CD4-positive, alpha-beta T cell (primary cell): ENCODE measurements at regions not wholly inside any gene's neighbourhood (a gene's known extent, or its start where the extent isn't known, plus 50 kb on each side); places are given as distances from the start of the nearest gene placed in this dataset.

Experiments
- ATAC-seq: fragments of 200-7000 bp; cut with Tn5 transposase; one replicate; pipeline ENCODE4 v1.10.0; 2022; ENCODE audit warnings: mild to moderate bottlenecking; ENCODE audit not compliant: poor library complexity
- CTCF ChIA-PET: fragments of 350-600 bp; sonication (Branson Sonifier 250); formaldehyde crosslinking; loops from one replicate; lab custom pipeline; 2021; ENCODE audit warnings: antibody characterized with exemption, inconsistent platforms; lab: Charles Lee
- POLR2A ChIA-PET: fragments of 350-600 bp; sonication (Branson Sonifier 250); formaldehyde crosslinking; loops from one replicate; lab custom pipeline; 2021; ENCODE audit warnings: antibody characterized with exemption, inconsistent platforms; lab: Charles Lee
- DNase-seq, 14 experiments: peaks; one replicate each; pipeline ENCODE4 v3.0.0-alpha.2; 2013 to 2020; ENCODE audit warnings: mixed read lengths in 2 of 14
- H3K27ac ChIP-seq, 2 donors: one replicate each; pipeline versions ENCODE4 v1.5.1 to v1.7.0; 2013; ENCODE audit warnings: low read length in 2 of 2, low read depth in 1 of 2, mild to moderate bottlenecking in 1 of 2
- H3K27me3 ChIP-seq, 2 experiments: 1 replicate in 1 of 2; 2 replicates in 1 of 2; pipeline versions ENCODE4 v1.6.1 to v1.7.0; 2013; ENCODE audit warnings: low read length in 2 of 2, control low read depth in 1 of 2, mild to moderate bottlenecking in 1 of 2, moderate library complexity in 1 of 2; ENCODE audit not compliant: insufficient read depth in 2 of 2, control insufficient read depth in 1 of 2
- H3K36me3 ChIP-seq: one replicate; pipeline ENCODE4 v1.6.1; 2013; ENCODE audit warnings: low read length, control low read depth; ENCODE audit not compliant: insufficient read depth
- H3K4me1 ChIP-seq: one replicate; pipeline ENCODE4 v1.6.1; 2013; ENCODE audit warnings: low read length, control low read depth; ENCODE audit not compliant: insufficient read depth
- H3K4me3 ChIP-seq: one replicate; pipeline ENCODE4 v1.5.1; 2013; ENCODE audit warnings: mild to moderate bottlenecking, low read length, moderate library complexity
- H3K9me3 ChIP-seq, 2 experiments: 1 replicate in 1 of 2; 2 replicates in 1 of 2; pipeline versions ENCODE4 v1.6.1 to v1.7.0; 2013; ENCODE audit warnings: low read length in 2 of 2, mild to moderate bottlenecking in 2 of 2, control low read depth in 1 of 2, moderate library complexity in 1 of 2; ENCODE audit not compliant: control insufficient read depth in 1 of 2, insufficient read depth in 1 of 2
- H3K27ac Mint-ChIP-seq: one replicate; pipeline ENCODE4 v1.8.0; 2020; ENCODE audit warnings: mixed read lengths
- H3K27me3 Mint-ChIP-seq: one replicate; pipeline ENCODE4 v1.8.0; 2021; ENCODE audit warnings: mixed read lengths
- H3K36me3 Mint-ChIP-seq: one replicate; pipeline ENCODE4 v1.8.0; 2021; ENCODE audit warnings: low read depth, mixed read lengths
- H3K4me1 Mint-ChIP-seq: one replicate; pipeline ENCODE4 v1.8.0; 2021; ENCODE audit warnings: low read depth, mixed read lengths
- H3K4me3 Mint-ChIP-seq: one replicate; pipeline ENCODE4 v1.8.0; 2020; ENCODE audit warnings: mild to moderate bottlenecking, mixed read lengths
- H3K9me3 Mint-ChIP-seq: one replicate; pipeline ENCODE4 v1.8.0; 2020; ENCODE audit warnings: mixed read lengths
- intact Hi-C, 2 experiments: fragments of 100-400 bp; cut with DNase I in 1 of 2; cut with micrococcal nuclease in 1 of 2; formaldehyde crosslinking; loops; one replicate each; pipeline versions ENCODE4 v1.15.1 to v1.9.0; 2023 to 2025; cut with DNase I, micrococcal nuclease
- TF ChIP-seq, protein P1 (sequence below): fragments of 200-600 bp; IDR thresholded peaks from one replicate; pipeline ENCODE4 v1.8.0; 2022; ENCODE audit warnings: antibody characterized with exemption, mild to moderate bottlenecking

GRCh38 chr3:141825216-141826011 lies 51.0 kb upstream of the ATP1B3 start:
- no peaks in the 10 kb centered on the region for H3K36me3 Mint-ChIP-seq
- H3K27me3 ChIP-seq, result no peaks in the 10 kb centered on the region
- H3K4me1 Mint-ChIP-seq, result no peaks in the 10 kb centered on the region
- intact Hi-C loops, result no loop called here
- CTCF ChIA-PET, result no interaction called here
- no peaks in the 10 kb centered on the region for H3K4me1 ChIP-seq
- no peaks in the 10 kb centered on the region for H3K9me3 ChIP-seq
- DNase-seq (no peak), ATAC-seq (no peak)
- no peaks in the 10 kb centered on the region for H3K9me3 Mint-ChIP-seq
- H3K4me3 Mint-ChIP-seq, result no peak overlapping the region
- no peak overlapping the region for H3K27ac Mint-ChIP-seq
- no peak overlapping the region for H3K4me3 ChIP-seq
- POLR2A ChIA-PET, result no interaction called here
- TF ChIP-seq, protein P1, sequence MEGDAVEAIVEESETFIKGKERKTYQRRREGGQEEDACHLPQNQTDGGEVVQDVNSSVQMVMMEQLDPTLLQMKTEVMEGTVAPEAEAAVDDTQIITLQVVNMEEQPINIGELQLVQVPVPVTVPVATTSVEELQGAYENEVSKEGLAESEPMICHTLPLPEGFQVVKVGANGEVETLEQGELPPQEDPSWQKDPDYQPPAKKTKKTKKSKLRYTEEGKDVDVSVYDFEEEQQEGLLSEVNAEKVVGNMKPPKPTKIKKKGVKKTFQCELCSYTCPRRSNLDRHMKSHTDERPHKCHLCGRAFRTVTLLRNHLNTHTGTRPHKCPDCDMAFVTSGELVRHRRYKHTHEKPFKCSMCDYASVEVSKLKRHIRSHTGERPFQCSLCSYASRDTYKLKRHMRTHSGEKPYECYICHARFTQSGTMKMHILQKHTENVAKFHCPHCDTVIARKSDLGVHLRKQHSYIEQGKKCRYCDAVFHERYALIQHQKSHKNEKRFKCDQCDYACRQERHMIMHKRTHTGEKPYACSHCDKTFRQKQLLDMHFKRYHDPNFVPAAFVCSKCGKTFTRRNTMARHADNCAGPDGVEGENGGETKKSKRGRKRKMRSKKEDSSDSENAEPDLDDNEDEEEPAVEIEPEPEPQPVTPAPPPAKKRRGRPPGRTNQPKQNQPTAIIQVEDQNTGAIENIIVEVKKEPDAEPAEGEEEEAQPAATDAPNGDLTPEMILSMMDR, result no peak
- no peaks in the 10 kb centered on the region for H3K27me3 Mint-ChIP-seq
- no peak overlapping the region for H3K27ac ChIP-seq
- H3K36me3 ChIP-seq, result no peaks in the 10 kb centered on the region
